OCI-LY3 (cell line): ENCODE measurements at regions not wholly inside any gene's neighbourhood (a gene's known extent, or its start where the extent isn't known, plus 50 kb on each side); places are given as distances from the start of the nearest gene placed in this dataset.

Source experiments
- H2AFZ ChIP-seq: fragments of 200-600, 300-600 bp; shearing (Covaris generic); 2 replicates; pipeline ENCODE4 v1.6.0; 2014; ENCODE audit warnings: antibody characterized with exemption, low read depth, low read length
- H3K27ac ChIP-seq: fragments of 200-600, 300-600 bp; sonication (generic); 2 replicates; pipeline ENCODE4 v1.5.1; 2014; ENCODE audit warnings: mild to moderate bottlenecking, low read length, moderate library complexity, mixed read lengths
- H3K27me3 ChIP-seq: fragments of 200-600, 300-600 bp; sonication (generic); 2 replicates; pipeline ENCODE4 v1.6.1; 2014; ENCODE audit warnings: low read depth, low read length, mixed read lengths
- H3K36me3 ChIP-seq: fragments of 200-600, 300-600 bp; sonication (generic); replicated peaks from 2 replicates; pipeline ENCODE3; 2014; ENCODE audit warnings: low read depth, low read length, mixed read lengths
- H3K4me1 ChIP-seq: fragments of 300-600, 200-600 bp; sonication (generic); 2 replicates; pipeline ENCODE4 v1.6.1; 2014; ENCODE audit warnings: low read length, mixed read lengths
- H3K4me2 ChIP-seq: fragments of 200-600, 300-600 bp; sonication (generic); 2 replicates; pipeline ENCODE4 v1.6.1; 2014; ENCODE audit warnings: low read length, mixed read lengths
- H3K4me3 ChIP-seq: fragments of 300-600, 200-600 bp; sonication (generic); 2 replicates; pipeline ENCODE4 v1.5.1; 2014; ENCODE audit warnings: antibody characterized with exemption, mild to moderate bottlenecking, low read length, moderate library complexity
- H3K79me2 ChIP-seq: fragments of 300-600, 200-600 bp; shearing (Covaris generic); 2 replicates; pipeline ENCODE4 v1.6.1; 2014; ENCODE audit warnings: mild to moderate bottlenecking, low read length, mixed read lengths
- H3K9ac ChIP-seq: fragments of 300-600, 200-600 bp; shearing (Covaris generic); 2 replicates; pipeline ENCODE4 v1.6.0; 2014; ENCODE audit warnings: mild to moderate bottlenecking, low read length, moderate library complexity
- H3K9me3 ChIP-seq: fragments of 200-600, 300-600 bp; shearing (Covaris generic); 2 replicates; pipeline ENCODE4 v1.6.1; 2014; ENCODE audit warnings: low read length, mixed read lengths; ENCODE audit not compliant: insufficient read depth
- H4K20me1 ChIP-seq: fragments of 200-600, 300-600 bp; sonication (generic); 2 replicates; pipeline ENCODE4 v1.6.1; 2016; ENCODE audit warnings: low read length, mixed read lengths; ENCODE audit not compliant: insufficient read depth
- CTCF ChIP-seq: fragments of 200-600, 300-600 bp; sonication (generic); IDR thresholded peaks from 2 replicates; pipeline ENCODE4 v1.5.1; 2014; ENCODE audit warnings: antibody characterized with exemption, low read length, low read depth
- EZH2phosphoT487 ChIP-seq: fragments of 200-600 bp; shearing (Covaris generic); IDR thresholded peaks from 2 replicates; pipeline ENCODE4 v1.6.1; 2018; ENCODE audit warnings: antibody characterized with exemption, mixed run types, low read depth

- Histone ChIP-seq H4K20me1 (no peaks in the 10 kb centered on the region), H3K79me2 (no peaks in the 10 kb centered on the region), H2AFZ (no peak overlapping the region), H3K4me1 (no peaks in the 10 kb centered on the region), H3K4me3 (no peak overlapping the region), H3K36me3 (no peaks in the 10 kb centered on the region), H3K27me3 (no peaks in the 10 kb centered on the region), H3K9ac (no peak overlapping the region), H3K27ac (no peak overlapping the region), H3K4me2 (no peak overlapping the region), H3K9me3 (no peaks in the 10 kb centered on the region)
- TF ChIP-seq EZH2phosphoT487 (no peak), CTCF (no peak)
Measured at GRCh38 chr6:113403966-113404595, 453.1 kb upstream of the MARCKS start.

- no peak overlapping the region for H3K27ac ChIP-seq
- no peak overlapping the region for H3K4me2 ChIP-seq
- H3K27me3 ChIP-seq: no peaks in the 10 kb centered on the region
- no peak overlapping the region for H3K4me3 ChIP-seq
- H3K79me2 ChIP-seq: no peaks in the 10 kb centered on the region
- no peaks in the 10 kb centered on the region for H4K20me1 ChIP-seq
- no peaks in the 10 kb centered on the region for H3K4me1 ChIP-seq
- no peaks in the 10 kb centered on the region for H3K36me3 ChIP-seq
- TF ChIP-seq EZH2phosphoT487: no peak
- no peak for TF ChIP-seq CTCF
- no peak overlapping the region for H3K9ac ChIP-seq
- no peak overlapping the region for H2AFZ ChIP-seq
- no peaks in the 10 kb centered on the region for H3K9me3 ChIP-seq
Measured at GRCh38 chr6:113405326-113406047, 451.7 kb upstream of the MARCKS start.

GRCh38 chr6:113406048-113406695 is 451.0 kb upstream of the MARCKS start:
- Histone ChIP-seq H3K36me3 (no peaks in the 10 kb centered on the region), H3K4me1 (no peaks in the 10 kb centered on the region), H3K4me2 (no peak overlapping the region), H3K4me3 (no peak overlapping the region), H3K79me2 (no peaks in the 10 kb centered on the region), H3K9me3 (no peaks in the 10 kb centered on the region), H3K27ac (no peak overlapping the region), H4K20me1 (no peaks in the 10 kb centered on the region), H3K27me3 (no peaks in the 10 kb centered on the region), H2AFZ (no peak overlapping the region), H3K9ac (no peak overlapping the region)
- TF ChIP-seq CTCF (no peak), EZH2phosphoT487 (no peak)

DNA sequence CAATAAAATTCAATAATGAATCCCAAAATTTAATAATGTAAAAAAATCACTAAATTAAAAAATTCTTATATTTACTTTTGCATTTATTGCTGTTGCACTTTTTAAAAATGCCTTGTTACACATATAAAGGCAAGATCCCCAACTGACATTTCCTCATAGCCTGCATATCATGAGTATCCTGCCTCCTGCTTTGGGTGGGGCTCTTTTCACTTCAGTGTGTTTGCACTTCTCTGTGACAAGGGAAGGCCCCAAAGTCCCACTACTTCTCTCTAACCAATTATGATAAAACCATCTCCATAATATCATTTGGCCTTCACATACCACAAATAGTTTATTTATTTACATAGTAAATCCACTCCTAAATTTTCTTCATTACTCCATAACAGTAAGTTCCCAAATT is 446.1 kb upstream of the MARCKS start:
- no peaks in the 10 kb centered on the region for H3K27me3 ChIP-seq
- H3K79me2 ChIP-seq: no peaks in the 10 kb centered on the region
- no peak overlapping the region for H3K27ac ChIP-seq
- no peaks in the 10 kb centered on the region for H3K36me3 ChIP-seq
- no peak overlapping the region for H3K9ac ChIP-seq
- H3K9me3 ChIP-seq: no peaks in the 10 kb centered on the region
- no peaks in the 10 kb centered on the region for H4K20me1 ChIP-seq
- H2AFZ ChIP-seq: no peak overlapping the region
- no peaks in the 10 kb centered on the region; the same call in 1 of the 2 replicates for H3K4me1 ChIP-seq
- no peak for TF ChIP-seq CTCF
- no peak for TF ChIP-seq EZH2phosphoT487
- H3K4me3 ChIP-seq: no peak overlapping the region
- H3K4me2 ChIP-seq: no peak overlapping the region
